ENCODE measurements at regions not wholly inside any gene's neighbourhood (a gene's known extent, or its start where the extent isn't known, plus 50 kb on each side); places are given as distances from the start of the nearest gene placed in this dataset.
A peak's percentile ranks its signal among the peaks of the same experiment; 100 is the strongest.

DNA sequence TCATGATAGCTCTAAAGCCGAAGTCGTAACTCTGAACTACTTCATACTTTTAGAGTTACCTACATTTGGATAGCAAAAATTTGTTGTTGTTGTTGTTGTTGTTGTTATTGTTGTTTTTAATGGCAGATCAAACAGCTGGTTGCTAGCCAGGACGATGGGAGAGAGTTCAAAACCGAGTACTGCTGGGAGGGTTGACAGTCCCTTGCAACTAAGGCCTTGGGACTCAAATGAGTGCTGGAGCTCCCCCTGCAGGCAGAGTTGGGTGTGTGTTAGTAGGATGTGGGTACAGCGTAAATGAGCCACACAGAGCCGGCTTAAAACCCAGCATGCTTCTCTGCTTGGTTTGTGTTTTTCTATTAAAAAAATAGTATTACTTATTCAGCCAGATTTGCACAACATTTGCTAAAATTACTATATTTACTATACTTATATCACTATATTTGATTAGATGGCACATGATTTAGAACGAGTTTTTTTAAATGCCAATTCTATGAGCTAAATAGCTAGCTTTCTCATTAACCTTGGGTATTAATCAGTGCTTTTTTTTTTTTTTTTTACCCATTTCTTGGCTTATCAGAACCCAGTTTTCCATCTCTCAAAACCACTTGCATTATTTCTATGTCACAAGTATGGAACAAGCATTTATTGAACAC is 129.2 kb upstream of the SYT6 start (continued):
- TF ChIP-seq HES1 (IDR thresholded peaks at IDR 0.05; ENCODE audit: low read depth) = no peak
- TF ChIP-seq MYBL2 (IDR thresholded peaks at IDR 0.05; ENCODE audit: low read depth) = no peak
- TF ChIP-seq MYBL2 (CRISPR knock-in tag; IDR thresholded peaks at IDR 0.05; ENCODE audit: borderline replicate concordance) = no peak
- no peak for TF ChIP-seq TEAD1 (CRISPR knock-in tag; IDR thresholded peaks at IDR 0.05)
- no peak for TF ChIP-seq CHD2 (IDR thresholded peaks at IDR 0.05; ENCODE audit: low read depth, low read length)
- no peak for TF ChIP-seq NFE2 (IDR thresholded peaks at IDR 0.05; ENCODE audit: low read depth)
- TF ChIP-seq ZBTB8A (IDR thresholded peaks at IDR 0.05; ENCODE audit: partially characterized antibody) = no peak
- TF ChIP-seq DEAF1 (CRISPR knock-in tag; IDR thresholded peaks at IDR 0.05) = peak; percentile 68
- no peak for TF ChIP-seq CEBPB (tag; IDR thresholded peaks at IDR 0.05)
- TF ChIP-seq ZNF655 (CRISPR knock-in tag; IDR thresholded peaks at IDR 0.05) = no peak
- TF ChIP-seq CBX8 (IDR thresholded peaks at IDR 0.05; ENCODE audit: borderline replicate concordance, extremely low read depth, low read depth, low read length, poor library complexity, severe bottlenecking) = no peak
- TF ChIP-seq NCOA4 (IDR thresholded peaks at IDR 0.05; ENCODE audit: partially characterized antibody) = no peak
- TF ChIP-seq, protein P1, sequence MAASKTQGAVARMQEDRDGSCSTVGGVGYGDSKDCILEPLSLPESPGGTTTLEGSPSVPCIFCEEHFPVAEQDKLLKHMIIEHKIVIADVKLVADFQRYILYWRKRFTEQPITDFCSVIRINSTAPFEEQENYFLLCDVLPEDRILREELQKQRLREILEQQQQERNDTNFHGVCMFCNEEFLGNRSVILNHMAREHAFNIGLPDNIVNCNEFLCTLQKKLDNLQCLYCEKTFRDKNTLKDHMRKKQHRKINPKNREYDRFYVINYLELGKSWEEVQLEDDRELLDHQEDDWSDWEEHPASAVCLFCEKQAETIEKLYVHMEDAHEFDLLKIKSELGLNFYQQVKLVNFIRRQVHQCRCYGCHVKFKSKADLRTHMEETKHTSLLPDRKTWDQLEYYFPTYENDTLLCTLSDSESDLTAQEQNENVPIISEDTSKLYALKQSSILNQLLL (CRISPR knock-in tag; IDR thresholded peaks at IDR 0.05; ENCODE audit: borderline replicate concordance) = no peak
- TF ChIP-seq CBX2 (IDR thresholded peaks at IDR 0.05; ENCODE audit: insufficient read depth, low read length, poor library complexity, severe bottlenecking) = no peak
- no peak for TF ChIP-seq SRSF3 (IDR thresholded peaks at IDR 0.05; ENCODE audit: insufficient read depth, low read length)
- TF ChIP-seq BMI1 (IDR thresholded peaks at IDR 0.05; ENCODE audit: low read length) = peak; percentile 63; the same call in 1 of the 2 replicates
- TF ChIP-seq KLF16 (IDR thresholded peaks at IDR 0.05) = 0 out of 2 replicates have a peak, but pooled peaks have one; percentile 13
- no peak for TF ChIP-seq RNF219 (CRISPR knock-in tag; IDR thresholded peaks at IDR 0.05)
- no peak for TF ChIP-seq RUNX1 (IDR thresholded peaks at IDR 0.05; ENCODE audit: low read depth)
- no peak for TF ChIP-seq RAD51 (IDR thresholded peaks at IDR 0.05; ENCODE audit: borderline replicate concordance, low read depth)
- TF ChIP-seq TAF7 (tag; IDR thresholded peaks at IDR 0.05) = no peak
- TF ChIP-seq HDAC8 (tag; IDR thresholded peaks at IDR 0.05) = no peak

Data from K562 (cell line).